Keratinocyte (primary cell): ENCODE measurements at regions not wholly inside any gene's neighbourhood (a gene's known extent, or its start where the extent isn't known, plus 50 kb on each side); places are given as distances from the start of the nearest gene placed in this dataset.

Source experiments
- DNase-seq: peaks from one replicate; pipeline ENCODE4 v3.0.0-alpha.2; 2011; ENCODE audit warnings: low read depth, missing footprints, low spot score
- FAIRE-seq: peaks from 2 replicates; lab custom pipeline; 2011; peaks lifted over from hg19 to GRCh38; lab: Jason Lieb, UNC
- H2AFZ ChIP-seq: 2 replicates; pipeline ENCODE4 v1.6.0; 2012; ENCODE audit warnings: low read length, control low read depth, inconsistent platforms; ENCODE audit not compliant: control insufficient read depth
- H3K27ac ChIP-seq: 2 replicates; pipeline ENCODE4 v1.5.1; 2011; ENCODE audit warnings: low read length; ENCODE audit not compliant: control insufficient read depth, insufficient read depth
- H3K27me3 ChIP-seq: 3 replicates; pipeline ENCODE4 v1.6.0; 2011; ENCODE audit warnings: low read length; ENCODE audit not compliant: control insufficient read depth, insufficient read depth; ENCODE audit errors: extremely low read depth
- H3K36me3 ChIP-seq, 2 experiments: 2 replicates in 1 of 2; 3 replicates in 1 of 2; pipeline ENCODE4 v1.5.1; 2011; ENCODE audit warnings: low read length in 2 of 2, mild to moderate bottlenecking in 1 of 2; ENCODE audit not compliant: control insufficient read depth in 2 of 2, insufficient read depth in 2 of 2; ENCODE audit errors: extremely low read depth in 1 of 2
- H3K4me1 ChIP-seq: 3 replicates; pipeline ENCODE4 v1.5.1; 2011; ENCODE audit warnings: low read length; ENCODE audit not compliant: control insufficient read depth, insufficient read depth; ENCODE audit errors: extremely low read depth
- H3K4me2 ChIP-seq: 3 replicates; pipeline ENCODE4 v1.6.0; 2011; ENCODE audit warnings: low read depth, low read length; ENCODE audit not compliant: control insufficient read depth, insufficient read depth; ENCODE audit errors: extremely low read depth
- H3K4me3 ChIP-seq, 3 experiments: fragments of 200-600 bp in 1 of 3; sonication (generic) in 1 of 3; 2 replicates in 2 of 3; 3 replicates in 1 of 3; pipeline ENCODE4 v1.5.1; 2011 to 2016; ENCODE audit warnings: low read length in 3 of 3, mild to moderate bottlenecking in 3 of 3, control low read depth in 2 of 3, inconsistent platforms in 1 of 3, low read depth in 1 of 3, mixed read lengths in 1 of 3, mixed run types in 1 of 3, moderate library complexity in 1 of 3; ENCODE audit not compliant: control insufficient read depth in 2 of 3, insufficient read depth in 2 of 3; ENCODE audit errors: extremely low read depth in 1 of 3
- H3K79me2 ChIP-seq: 2 replicates; pipeline ENCODE4 v1.6.0; 2012; ENCODE audit warnings: low read length; ENCODE audit not compliant: control insufficient read depth, insufficient read depth
- H3K9ac ChIP-seq: 3 replicates; pipeline ENCODE4 v1.6.0; 2011; ENCODE audit warnings: low read length; ENCODE audit not compliant: control insufficient read depth, insufficient read depth; ENCODE audit errors: extremely low read depth
- H3K9me1 ChIP-seq: 3 replicates; pipeline ENCODE4 v1.6.0; 2011; ENCODE audit warnings: low read length; ENCODE audit not compliant: control insufficient read depth, insufficient read depth; ENCODE audit errors: extremely low read depth
- H3K9me3 ChIP-seq: 2 replicates; pipeline ENCODE4 v1.5.1; 2012; ENCODE audit warnings: low read depth, low read length; ENCODE audit not compliant: control insufficient read depth
- H4K20me1 ChIP-seq: 3 replicates; pipeline ENCODE4 v1.6.0; 2011; ENCODE audit warnings: low read length; ENCODE audit not compliant: control insufficient read depth, insufficient read depth; ENCODE audit errors: extremely low read depth
- CTCF ChIP-seq, 3 experiments: IDR thresholded peaks in 1 of 3; conservative IDR thresholded peaks in 1 of 3; optimal IDR thresholded peaks in 1 of 3; 2 replicates in 2 of 3; 3 replicates in 1 of 3; pipeline versions ENCODE3 to v1.5.1; 2011; ENCODE audit warnings: low read length in 3 of 3, mild to moderate bottlenecking in 3 of 3, moderate library complexity in 2 of 3, control low read depth in 1 of 3, inconsistent platforms in 1 of 3; ENCODE audit not compliant: insufficient read depth in 2 of 3; ENCODE audit errors: extremely low read depth in 1 of 3
- EZH2 ChIP-seq: IDR thresholded peaks from one replicate; pipeline ENCODE4 v1.6.1; 2012; ENCODE audit warnings: inconsistent platforms, mild to moderate bottlenecking, low read length, moderate library complexity
- dilution Hi-C: fragments of 300-500 bp; cut with MboI; formaldehyde crosslinking; loops from one replicate; pipeline ENCODE4 v1.7.0; 2020; ENCODE audit warnings: low sequenced_read_pairs; ENCODE audit not compliant: extremely low pct_ligation_motif_present

- dilution Hi-C loops, result no loop called here
- H3K36me3 ChIP-seq, result no peaks in the 10 kb centered on the region
- no peak overlapping the region for H3K4me3 ChIP-seq
- no peak overlapping the region for H3K9ac ChIP-seq
- no peak overlapping the region for H3K4me2 ChIP-seq
- no peaks in the 10 kb centered on the region for H3K27me3 ChIP-seq
- DNase-seq (no peak), FAIRE-seq (no peak)
- no peaks in the 10 kb centered on the region for H3K9me1 ChIP-seq
- no peaks in the 10 kb centered on the region for H3K4me1 ChIP-seq
- H2AFZ ChIP-seq, result no peak overlapping the region
- no peaks in the 10 kb centered on the region for H3K79me2 ChIP-seq
- H3K9me3 ChIP-seq, result no peaks in the 10 kb centered on the region
- H4K20me1 ChIP-seq, result no peaks in the 10 kb centered on the region
- TF ChIP-seq CTCF (optimal IDR thresholded peaks at IDR 0.05 in 1 of 3, IDR thresholded peaks at IDR 0.05 in 1 of 3, conservative IDR thresholded peaks at IDR 0.05 in 1 of 3; ENCODE audit: extremely low read depth in 1 of 3, insufficient read depth in 2 of 3, low read length in 3 of 3) (no peak), EZH2 (no peak)
- no peak overlapping the region for H3K27ac ChIP-seq
Observed at GRCh38 chr16:65700596-65700995, 578.7 kb upstream of the CDH11 start.

GRCh38 chr16:65698791-65699321, 577.0 kb upstream of the CDH11 start:
- no peaks in the 10 kb centered on the region for H3K36me3 ChIP-seq
- no peak for FAIRE-seq

More at GRCh38 chr16:65698791-65699321, 577.0 kb upstream of the CDH11 start:
- H3K4me3 ChIP-seq, result no peak overlapping the region
- no peak overlapping the region for H3K9ac ChIP-seq
- no peaks in the 10 kb centered on the region for H3K9me1 ChIP-seq
- H4K20me1 ChIP-seq, result no peaks in the 10 kb centered on the region
- H2AFZ ChIP-seq, result no peak overlapping the region
- no peak overlapping the region for H3K4me2 ChIP-seq
- no peak overlapping the region for H3K27ac ChIP-seq
- no peak for TF ChIP-seq EZH2
- TF ChIP-seq CTCF (optimal IDR thresholded peaks at IDR 0.05 in 1 of 3, IDR thresholded peaks at IDR 0.05 in 1 of 3, conservative IDR thresholded peaks at IDR 0.05 in 1 of 3; ENCODE audit: extremely low read depth in 1 of 3, insufficient read depth in 2 of 3, low read length in 3 of 3), result no peak
- dilution Hi-C loops, result no loop called here
- DNase-seq, result no peak
- H3K79me2 ChIP-seq, result no peaks in the 10 kb centered on the region
- H3K4me1 ChIP-seq, result no peaks in the 10 kb centered on the region
- H3K27me3 ChIP-seq, result no peaks in the 10 kb centered on the region
- H3K9me3 ChIP-seq, result no peaks in the 10 kb centered on the region
